ENCODE measurements at regions not wholly inside any gene's neighbourhood (a gene's known extent, or its start where the extent isn't known, plus 50 kb on each side); places are given as distances from the start of the nearest gene placed in this dataset.

DNA sequence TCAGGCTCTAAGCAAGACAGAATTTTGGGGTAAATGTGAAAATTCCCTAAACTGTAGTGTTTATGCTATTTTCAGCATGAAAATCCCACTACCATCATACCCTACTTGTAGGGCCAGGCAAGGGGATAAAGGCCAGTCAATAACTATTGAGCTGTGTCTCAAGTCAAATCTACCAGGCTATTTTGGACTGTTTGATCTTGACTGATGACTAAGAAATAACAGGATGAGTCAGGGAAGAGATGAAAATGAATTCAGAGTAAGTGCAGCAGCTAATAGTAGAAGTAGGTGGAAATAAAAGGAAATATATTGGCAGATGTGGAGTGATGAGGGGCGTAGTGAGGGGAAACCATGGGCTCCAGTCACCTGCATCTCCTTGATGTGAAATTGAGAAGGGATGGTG lies 225.8 kb upstream of the PHYHIPL start:
- TF ChIP-seq, protein P1, sequence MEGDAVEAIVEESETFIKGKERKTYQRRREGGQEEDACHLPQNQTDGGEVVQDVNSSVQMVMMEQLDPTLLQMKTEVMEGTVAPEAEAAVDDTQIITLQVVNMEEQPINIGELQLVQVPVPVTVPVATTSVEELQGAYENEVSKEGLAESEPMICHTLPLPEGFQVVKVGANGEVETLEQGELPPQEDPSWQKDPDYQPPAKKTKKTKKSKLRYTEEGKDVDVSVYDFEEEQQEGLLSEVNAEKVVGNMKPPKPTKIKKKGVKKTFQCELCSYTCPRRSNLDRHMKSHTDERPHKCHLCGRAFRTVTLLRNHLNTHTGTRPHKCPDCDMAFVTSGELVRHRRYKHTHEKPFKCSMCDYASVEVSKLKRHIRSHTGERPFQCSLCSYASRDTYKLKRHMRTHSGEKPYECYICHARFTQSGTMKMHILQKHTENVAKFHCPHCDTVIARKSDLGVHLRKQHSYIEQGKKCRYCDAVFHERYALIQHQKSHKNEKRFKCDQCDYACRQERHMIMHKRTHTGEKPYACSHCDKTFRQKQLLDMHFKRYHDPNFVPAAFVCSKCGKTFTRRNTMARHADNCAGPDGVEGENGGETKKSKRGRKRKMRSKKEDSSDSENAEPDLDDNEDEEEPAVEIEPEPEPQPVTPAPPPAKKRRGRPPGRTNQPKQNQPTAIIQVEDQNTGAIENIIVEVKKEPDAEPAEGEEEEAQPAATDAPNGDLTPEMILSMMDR (IDR thresholded peaks at IDR 0.05; ENCODE audit: extremely low read depth in 1 of 2, insufficient read depth in 1 of 2, low read depth in 1 of 2, low read length in 2 of 2) = no peak
- TF ChIP-seq POLR2AphosphoS5 (IDR thresholded peaks at IDR 0.05; ENCODE audit: insufficient read depth, low read depth, low read length) = no peak
- TF ChIP-seq MAX (IDR thresholded peaks at IDR 0.05; ENCODE audit: insufficient read depth, insufficient read length) = no peak
- no peak for TF ChIP-seq POLR2A (IDR thresholded peaks at IDR 0.05; ENCODE audit: low read depth, low read length)
- TF ChIP-seq EZH2 (IDR thresholded peaks at IDR 0.05; ENCODE audit: borderline replicate concordance, low read depth, low read length, severe bottlenecking) = no peak
- no peak for TF ChIP-seq JUN (IDR thresholded peaks at IDR 0.05; ENCODE audit: borderline replicate concordance, insufficient read depth, insufficient read length, low read depth)
- TF ChIP-seq FOS (IDR thresholded peaks at IDR 0.05; ENCODE audit: borderline replicate concordance, insufficient read depth, low read length) = no peak

All from endothelial cell of umbilical vein (primary cell).